SK-N-SH (cell line): ENCODE measurements at regions not wholly inside any gene's neighbourhood (a gene's known extent, or its start where the extent isn't known, plus 50 kb on each side); places are given as distances from the start of the nearest gene placed in this dataset.

Source experiments
- CTCF ChIA-PET: fragments of 300-600, 350-600 bp; formaldehyde crosslinking; extraction: SDS; loops from one replicate; lab custom pipeline; 2021; lab: Yijun Ruan, JAX
- POLR2A ChIA-PET: fragments of 350-600 bp; sonication (Branson Sonifier 250); formaldehyde crosslinking; extraction: SDS; loops from one replicate; lab custom pipeline; 2020; ENCODE audit warnings: antibody characterized with exemption, inconsistent platforms; lab: Yijun Ruan, JAX
- DNase-seq: peaks from one replicate; pipeline ENCODE4 v3.0.0; 2012
- H2AFZ ChIP-seq: fragments of 200-600 bp; sonication (generic); 2 replicates; pipeline ENCODE4 v1.8.1; 2016; ENCODE audit warnings: antibody characterized with exemption, mild to moderate bottlenecking, low read depth
- H3F3A ChIP-seq: fragments of 200-600 bp; sonication (generic); replicated peaks from 2 replicates; pipeline ENCODE3; 2016; ENCODE audit warnings: antibody characterized with exemption, mild to moderate bottlenecking; ENCODE audit not compliant: insufficient read depth
- H3K27ac ChIP-seq, 2 experiments: fragments of 200-500 bp in 1 of 2; fragments of 200-600 bp in 1 of 2; sonication (Bioruptor generic) in 1 of 2; sonication (generic), shearing (Covaris generic) in 1 of 2; 2 replicates each; pipeline versions ENCODE4 v1.5.1 to v1.6.1; 2014 to 2016; ENCODE audit warnings: low read depth in 2 of 2, inconsistent platforms in 1 of 2, low read length in 1 of 2, mild to moderate bottlenecking in 1 of 2, mixed read lengths in 1 of 2
- H3K27me3 ChIP-seq: fragments of 200-600 bp; sonication (generic), shearing (Covaris generic); 2 replicates; pipeline ENCODE4 v1.6.1; 2016; ENCODE audit warnings: mixed run types; ENCODE audit not compliant: insufficient read depth
- H3K36me3 ChIP-seq, 2 experiments: fragments of 200-500 bp in 1 of 2; fragments of 200-600 bp in 1 of 2; sonication (Bioruptor generic) in 1 of 2; sonication (generic) in 1 of 2; replicated peaks in 1 of 2; 2 replicates each; pipeline versions ENCODE3 to v1.5.1; 2014 to 2016; ENCODE audit warnings: low read length in 1 of 2, mild to moderate bottlenecking in 1 of 2; ENCODE audit not compliant: insufficient read depth in 2 of 2, control insufficient read depth in 1 of 2
- H3K4me1 ChIP-seq, 2 experiments: fragments of 200-500 bp in 1 of 2; fragments of 200-600 bp in 1 of 2; sonication (Bioruptor generic) in 1 of 2; sonication (generic), shearing (Covaris generic) in 1 of 2; 2 replicates each; pipeline versions ENCODE4 v1.5.1 to v1.6.1; 2014 to 2016; ENCODE audit warnings: low read depth in 1 of 2, low read length in 1 of 2, mixed run types in 1 of 2; ENCODE audit not compliant: insufficient read depth in 2 of 2, control insufficient read depth in 1 of 2
- H3K4me2 ChIP-seq: fragments of 200-600 bp; sonication (generic), shearing (Covaris generic); 2 replicates; pipeline ENCODE4 v1.6.1; 2017; ENCODE audit warnings: mixed run types
- H3K4me3 ChIP-seq, 2 experiments: fragments of 200-500 bp in 1 of 2; fragments of 200-600 bp in 1 of 2; sonication (Bioruptor generic) in 1 of 2; sonication (generic), shearing (Covaris generic) in 1 of 2; 2 replicates each; pipeline versions ENCODE4 v1.5.1 to v1.8.1; 2014 to 2016; ENCODE audit warnings: low read depth in 2 of 2, inconsistent platforms in 1 of 2, low read length in 1 of 2, mild to moderate bottlenecking in 1 of 2, mixed read lengths in 1 of 2, moderate library complexity in 1 of 2
- H3K79me2 ChIP-seq: fragments of 200-600 bp; sonication (generic); 2 replicates; pipeline ENCODE4 v1.8.1; 2017; ENCODE audit warnings: mild to moderate bottlenecking; ENCODE audit not compliant: insufficient read depth
- H3K9ac ChIP-seq: fragments of 200-600 bp; sonication (generic); 2 replicates; pipeline ENCODE4 v1.6.1; 2017; ENCODE audit warnings: mixed run types
- H3K9me2 ChIP-seq: fragments of 200-600 bp; sonication (generic); 2 replicates; pipeline ENCODE4 v1.6.1; 2017; ENCODE audit warnings: mixed run types
- H3K9me3 ChIP-seq: fragments of 200-600 bp; sonication (generic); 2 replicates; pipeline ENCODE4 v1.6.1; 2017; ENCODE audit warnings: mixed run types, mild to moderate bottlenecking, moderate library complexity
- H4K20me1 ChIP-seq: fragments of 200-600 bp; sonication (generic); 2 replicates; pipeline ENCODE4 v1.6.1; 2017; ENCODE audit warnings: mild to moderate bottlenecking, mixed run types; ENCODE audit not compliant: insufficient read depth
- ELF1 ChIP-seq: IDR thresholded peaks from 2 replicates; pipeline ENCODE4 v1.4.0; 2012
- EP300 ChIP-seq, 2 experiments: IDR thresholded peaks; 2 replicates each; pipeline versions ENCODE4 v1.4.0 to v1.6.1; 2012; ENCODE audit warnings: borderline replicate concordance in 1 of 2, low read depth in 1 of 2, low read length in 1 of 2
- EZH2phosphoT487 ChIP-seq: fragments of 200-600 bp; sonication (generic); IDR thresholded peaks from 2 replicates; pipeline ENCODE4 v1.6.1; 2017; ENCODE audit warnings: low read depth, mixed run types, mild to moderate bottlenecking, antibody characterized with exemption, moderate library complexity, borderline replicate concordance
- FOXJ3 ChIP-seq: sonication (generic); formaldehyde crosslinking; IDR thresholded peaks from 2 replicates; pipeline ENCODE4 v1.5.1; 2020; ENCODE audit warnings: mild to moderate bottlenecking, missing genetic modification reagents
- FOXM1 ChIP-seq: IDR thresholded peaks from 2 replicates; pipeline ENCODE4 v1.4.0; 2012; ENCODE audit warnings: low read depth, mild to moderate bottlenecking
- GATA2 ChIP-seq: sonication (generic); formaldehyde crosslinking; IDR thresholded peaks from 2 replicates; pipeline ENCODE4 v1.5.0; 2020; ENCODE audit warnings: mild to moderate bottlenecking, missing genetic modification reagents
- JUND ChIP-seq: IDR thresholded peaks from 2 replicates; pipeline ENCODE4 v1.4.0; 2012
- MEF2A ChIP-seq: IDR thresholded peaks from 2 replicates; pipeline ENCODE4 v1.4.0; 2012; ENCODE audit warnings: low read depth, borderline replicate concordance
- MXI1 ChIP-seq: IDR thresholded peaks from 2 replicates; pipeline ENCODE4 v1.6.1; 2012; ENCODE audit warnings: mild to moderate bottlenecking, low read depth, low read length, improper control_type of control experiment
- NFIC ChIP-seq: IDR thresholded peaks from 2 replicates; pipeline ENCODE4 v1.4.0; 2012; ENCODE audit warnings: borderline replicate concordance
- POLR2AphosphoS5 ChIP-seq: IDR thresholded peaks from 2 replicates; pipeline ENCODE4 v1.6.1; 2012; ENCODE audit warnings: low read depth, low read length
- RAD21 ChIP-seq: IDR thresholded peaks from 2 replicates; pipeline ENCODE4 v1.6.1; 2012; ENCODE audit warnings: mild to moderate bottlenecking, low read length
- RCOR1 ChIP-seq: fragments of 150-350 bp; IDR thresholded peaks from 2 replicates; pipeline ENCODE4 v1.6.1; 2017; ENCODE audit warnings: antibody characterized with exemption, low read length
- RXRA ChIP-seq: IDR thresholded peaks from 2 replicates; pipeline ENCODE4 v1.4.0; 2012; ENCODE audit warnings: low read depth, mild to moderate bottlenecking, borderline replicate concordance
- SIN3A ChIP-seq: IDR thresholded peaks from 2 replicates; pipeline ENCODE4 v1.6.1; 2012; ENCODE audit warnings: low read depth, mild to moderate bottlenecking, low read length, moderate library complexity, borderline replicate concordance
- YY1 ChIP-seq: IDR thresholded peaks from 2 replicates; pipeline ENCODE4 v1.4.0; 2012; ENCODE audit warnings: low read depth, mild to moderate bottlenecking
- WGBS: methylation state at CpG from one replicate; pipeline ENCODE4 v1.1.6; 2017; ENCODE audit warnings: low lambda C conversion rate; 5-methylcytosine and 5-hydroxymethylcytosine counted together
- TF ChIP-seq, protein P1 (sequence below): IDR thresholded peaks from 2 replicates; pipeline ENCODE4 v1.4.0; 2012; ENCODE audit warnings: low read depth, borderline replicate concordance
- TF ChIP-seq, protein P2 (sequence below): IDR thresholded peaks from 2 replicates; pipeline ENCODE4 v1.4.0; 2012; ENCODE audit warnings: low read depth, borderline replicate concordance
- TF ChIP-seq, protein P3 (sequence below): fragments of 200-600 bp; sonication (generic); IDR thresholded peaks from 2 replicates; pipeline ENCODE4 v1.6.1; 2017; ENCODE audit warnings: antibody characterized with exemption, mild to moderate bottlenecking, moderate library complexity

GRCh38 chr2:219864154-219864553, 236.7 kb downstream of the SLC4A3 start:
- H3K4me1 ChIP-seq: no peaks in the 10 kb centered on the region
- 6% methylated on average over 2 of the region's 2 CpGs for WGBS
- no peaks in the 10 kb centered on the region for H3K9me3 ChIP-seq
- no peak for DNase-seq
- H3K27ac ChIP-seq: no peak overlapping the region
- POLR2A ChIA-PET: no interaction called here
- no peak overlapping the region for H3K9ac ChIP-seq
- no peaks in the 10 kb centered on the region for H4K20me1 ChIP-seq
- H3K27me3 ChIP-seq: no peaks in the 10 kb centered on the region; the same call in 1 of the 2 replicates
- H3K4me2 ChIP-seq: no peak overlapping the region
- no peaks in the 10 kb centered on the region for H3K36me3 ChIP-seq
- CTCF ChIA-PET: no interaction called here
- no peaks in the 10 kb centered on the region for H3K79me2 ChIP-seq
- H2AFZ ChIP-seq: no peak overlapping the region
- no peaks in the 10 kb centered on the region for H3K9me2 ChIP-seq
- TF ChIP-seq, protein P1, sequence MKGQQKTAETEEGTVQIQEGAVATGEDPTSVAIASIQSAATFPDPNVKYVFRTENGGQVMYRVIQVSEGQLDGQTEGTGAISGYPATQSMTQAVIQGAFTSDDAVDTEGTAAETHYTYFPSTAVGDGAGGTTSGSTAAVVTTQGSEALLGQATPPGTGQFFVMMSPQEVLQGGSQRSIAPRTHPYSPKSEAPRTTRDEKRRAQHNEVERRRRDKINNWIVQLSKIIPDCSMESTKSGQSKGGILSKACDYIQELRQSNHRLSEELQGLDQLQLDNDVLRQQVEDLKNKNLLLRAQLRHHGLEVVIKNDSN: no peak
- TF ChIP-seq, protein P2, sequence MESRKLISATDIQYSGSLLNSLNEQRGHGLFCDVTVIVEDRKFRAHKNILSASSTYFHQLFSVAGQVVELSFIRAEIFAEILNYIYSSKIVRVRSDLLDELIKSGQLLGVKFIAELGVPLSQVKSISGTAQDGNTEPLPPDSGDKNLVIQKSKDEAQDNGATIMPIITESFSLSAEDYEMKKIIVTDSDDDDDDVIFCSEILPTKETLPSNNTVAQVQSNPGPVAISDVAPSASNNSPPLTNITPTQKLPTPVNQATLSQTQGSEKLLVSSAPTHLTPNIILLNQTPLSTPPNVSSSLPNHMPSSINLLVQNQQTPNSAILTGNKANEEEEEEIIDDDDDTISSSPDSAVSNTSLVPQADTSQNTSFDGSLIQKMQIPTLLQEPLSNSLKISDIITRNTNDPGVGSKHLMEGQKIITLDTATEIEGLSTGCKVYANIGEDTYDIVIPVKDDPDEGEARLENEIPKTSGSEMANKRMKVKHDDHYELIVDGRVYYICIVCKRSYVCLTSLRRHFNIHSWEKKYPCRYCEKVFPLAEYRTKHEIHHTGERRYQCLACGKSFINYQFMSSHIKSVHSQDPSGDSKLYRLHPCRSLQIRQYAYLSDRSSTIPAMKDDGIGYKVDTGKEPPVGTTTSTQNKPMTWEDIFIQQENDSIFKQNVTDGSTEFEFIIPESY: no peak
- TF ChIP-seq FOXM1: no peak
- TF ChIP-seq RCOR1: no peak
- no peak for TF ChIP-seq EP300 (IDR thresholded peaks at IDR 0.05; ENCODE audit: borderline replicate concordance in 1 of 2, low read depth in 1 of 2, low read length in 1 of 2)
- TF ChIP-seq MEF2A: no peak
- TF ChIP-seq ELF1: no peak
- TF ChIP-seq RAD21: no peak
- no peak for TF ChIP-seq YY1
- TF ChIP-seq GATA2 (CRISPR knock-in tag): no peak
- no peak for TF ChIP-seq FOXJ3 (CRISPR knock-in tag)
- TF ChIP-seq MXI1: no peak
- TF ChIP-seq RXRA: no peak
- TF ChIP-seq SIN3A: no peak
- no peak for TF ChIP-seq JUND
- TF ChIP-seq, protein P3, sequence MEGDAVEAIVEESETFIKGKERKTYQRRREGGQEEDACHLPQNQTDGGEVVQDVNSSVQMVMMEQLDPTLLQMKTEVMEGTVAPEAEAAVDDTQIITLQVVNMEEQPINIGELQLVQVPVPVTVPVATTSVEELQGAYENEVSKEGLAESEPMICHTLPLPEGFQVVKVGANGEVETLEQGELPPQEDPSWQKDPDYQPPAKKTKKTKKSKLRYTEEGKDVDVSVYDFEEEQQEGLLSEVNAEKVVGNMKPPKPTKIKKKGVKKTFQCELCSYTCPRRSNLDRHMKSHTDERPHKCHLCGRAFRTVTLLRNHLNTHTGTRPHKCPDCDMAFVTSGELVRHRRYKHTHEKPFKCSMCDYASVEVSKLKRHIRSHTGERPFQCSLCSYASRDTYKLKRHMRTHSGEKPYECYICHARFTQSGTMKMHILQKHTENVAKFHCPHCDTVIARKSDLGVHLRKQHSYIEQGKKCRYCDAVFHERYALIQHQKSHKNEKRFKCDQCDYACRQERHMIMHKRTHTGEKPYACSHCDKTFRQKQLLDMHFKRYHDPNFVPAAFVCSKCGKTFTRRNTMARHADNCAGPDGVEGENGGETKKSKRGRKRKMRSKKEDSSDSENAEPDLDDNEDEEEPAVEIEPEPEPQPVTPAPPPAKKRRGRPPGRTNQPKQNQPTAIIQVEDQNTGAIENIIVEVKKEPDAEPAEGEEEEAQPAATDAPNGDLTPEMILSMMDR: no peak
- TF ChIP-seq POLR2AphosphoS5: no peak
- no peak for TF ChIP-seq EZH2phosphoT487
- no peak for TF ChIP-seq NFIC
- no peaks in the 10 kb centered on the region for H3F3A ChIP-seq
- H3K4me3 ChIP-seq: no peak overlapping the region
